HG02642 (cell line): ENCODE measurements at regions not wholly inside any gene's neighbourhood (a gene's known extent, or its start where the extent isn't known, plus 50 kb on each side); places are given as distances from the start of the nearest gene placed in this dataset.
A peak's percentile ranks its signal among the peaks of the same experiment; 100 is the strongest.

Experiments used
- ATAC-seq: cut with Tn5 transposase; IDR thresholded peaks from one replicate; pipeline ENCODE4 v1.9.1; 2021; ENCODE audit warnings: mild to moderate bottlenecking; ENCODE audit not compliant: unreplicated experiment, poor library complexity

GRCh38 chr15:31238906-31239305 is 87.7 kb upstream of the KLF13 start:
- no peak for ATAC-seq

GRCh38 chr15:31239409-31239808 is 87.2 kb upstream of the KLF13 start:
- no peak for ATAC-seq

- no peak for ATAC-seq
Observed at GRCh38 chr15:31241888-31242522, 84.6 kb upstream of the KLF13 start.

- ATAC-seq, result no peak
Observed at GRCh38 chr15:31243895-31244294, 82.7 kb upstream of the KLF13 start.

- no peak for ATAC-seq
Observed at GRCh38 chr15:31245135-31245689, 81.4 kb upstream of the KLF13 start.

GRCh38 chr15:31245756-31246155 is 80.9 kb upstream of the KLF13 start:
- no peak for ATAC-seq

GRCh38 chr15:31247404-31247803 is 79.2 kb upstream of the KLF13 start:
- ATAC-seq, result no peak

- no peak for ATAC-seq
Observed at GRCh38 chr15:31248263-31248662, 78.4 kb upstream of the KLF13 start.

- no peak for ATAC-seq
Observed at GRCh38 chr15:31248951-31249350, 77.7 kb upstream of the KLF13 start.

GRCh38 chr15:31250033-31250432 is 76.6 kb upstream of the KLF13 start:
- no peak for ATAC-seq

GRCh38 chr15:31251165-31251564 is 75.5 kb upstream of the KLF13 start:
- ATAC-seq, result no peak

- ATAC-seq, result no peak
Observed at GRCh38 chr15:31252171-31252785, 74.4 kb upstream of the KLF13 start.

- no peak for ATAC-seq
Observed at GRCh38 chr15:31254431-31255175, 72.0 kb upstream of the KLF13 start.

- ATAC-seq, result no peak
Observed at GRCh38 chr15:31255176-31255510, 71.5 kb upstream of the KLF13 start.

GRCh38 chr15:31255732-31256377 is 70.8 kb upstream of the KLF13 start:
- ATAC-seq, result peak; percentile 71

GRCh38 chr15:31256378-31257265 is 70.0 kb upstream of the KLF13 start:
- no peak for ATAC-seq

GRCh38 chr15:31257286-31257685 is 69.3 kb upstream of the KLF13 start:
- no peak for ATAC-seq

GRCh38 chr15:31258260-31258659 is 68.4 kb upstream of the KLF13 start:
- ATAC-seq, result no peak

- no peak for ATAC-seq
Observed at GRCh38 chr15:31259562-31260252, 66.9 kb upstream of the KLF13 start.
